IMR-90 (cell line): ENCODE measurements at regions not wholly inside any gene's neighbourhood (a gene's known extent, or its start where the extent isn't known, plus 50 kb on each side); places are given as distances from the start of the nearest gene placed in this dataset.

Source experiments
- ATAC-seq: fragments of 200-7000 bp; cut with Tn5 transposase; 2 replicates; pipeline ENCODE4 v1.9.1; 2020; ENCODE audit warnings: low read depth, mild to moderate bottlenecking, moderate library complexity
- BruUV-seq: library from RNA; stranded (reverse); fragments of 400-500 nt; replicated peaks from 2 replicates; lab custom pipeline; 2021; lab: Mats Ljungman, UMichigan
- CTCF ChIA-PET: fragments of 300-600 bp; formaldehyde crosslinking; extraction: SDS; loops from one replicate; lab custom pipeline; 2021; ENCODE audit warnings: antibody characterized with exemption; lab: Yijun Ruan, JAX
- POLR2A ChIA-PET: fragments of 300-600 bp; sonication (Branson Sonifier 250); formaldehyde crosslinking; loops from one replicate; lab custom pipeline; 2022; ENCODE audit warnings: antibody characterized with exemption; ENCODE audit not compliant: unreplicated experiment; lab: Charles Lee
- DNase-seq: peaks from one replicate; pipeline ENCODE4 v3.0.0; 2013
- H2AFZ ChIP-seq: replicated peaks from 2 replicates; pipeline ENCODE3; 2013; ENCODE audit warnings: low read length, mild to moderate bottlenecking; ENCODE audit not compliant: poor library complexity
- H2AK5ac ChIP-seq: 2 replicates; pipeline ENCODE4 v1.6.1; 2013; ENCODE audit warnings: low read depth, low read length, inconsistent platforms
- H2AK9ac ChIP-seq: replicated peaks from 2 replicates; pipeline ENCODE3; 2013; ENCODE audit warnings: mild to moderate bottlenecking, low read depth, low read length, moderate library complexity; ENCODE audit not compliant: poor library complexity
- H2BK120ac ChIP-seq: 2 replicates; pipeline ENCODE4 v1.6.1; 2013; ENCODE audit warnings: low read depth, low read length, inconsistent platforms
- H2BK15ac ChIP-seq: 3 replicates; pipeline ENCODE4 v1.6.1; 2013; ENCODE audit warnings: low read depth, low read length, inconsistent platforms
- H2BK20ac ChIP-seq: 2 replicates; pipeline ENCODE4 v1.6.1; 2013; ENCODE audit warnings: low read depth, mild to moderate bottlenecking, inconsistent platforms, low read length, moderate library complexity
- H2BK5ac ChIP-seq: 2 replicates; pipeline ENCODE4 v1.6.1; 2013; ENCODE audit warnings: mild to moderate bottlenecking, low read depth, low read length, inconsistent platforms; ENCODE audit not compliant: poor library complexity, severe bottlenecking
- H3K14ac ChIP-seq: replicated peaks from 2 replicates; pipeline ENCODE4 v1.6.1; 2013; ENCODE audit warnings: low read depth, low read length, inconsistent platforms
- H3K18ac ChIP-seq: 2 replicates; pipeline ENCODE4 v1.6.1; 2013; ENCODE audit warnings: low read depth, low read length, control low read depth
- H3K23ac ChIP-seq: 2 replicates; pipeline ENCODE4 v1.6.1; 2013; ENCODE audit warnings: low read depth, low read length, inconsistent platforms
- H3K27ac ChIP-seq: 2 replicates; pipeline ENCODE4 v1.5.1; 2013; ENCODE audit warnings: mild to moderate bottlenecking, control low read depth, low read length; ENCODE audit not compliant: insufficient read depth
- H3K27me3 ChIP-seq: 2 replicates; pipeline ENCODE4 v1.6.1; 2013; ENCODE audit warnings: low read length; ENCODE audit not compliant: control insufficient read depth, insufficient read depth
- H3K36me3 ChIP-seq: 2 replicates; pipeline ENCODE4 v1.6.1; 2013; ENCODE audit warnings: low read length, mixed read lengths; ENCODE audit not compliant: control insufficient read depth, insufficient read depth
- H3K4ac ChIP-seq: 2 replicates; pipeline ENCODE4 v1.6.1; 2013; ENCODE audit warnings: low read depth, low read length, inconsistent platforms
- H3K4me1 ChIP-seq: 2 replicates; pipeline ENCODE4 v1.6.1; 2013; ENCODE audit warnings: low read length, mixed read lengths; ENCODE audit not compliant: control insufficient read depth, insufficient read depth
- H3K4me2 ChIP-seq: 2 replicates; pipeline ENCODE4 v1.6.1; 2013; ENCODE audit warnings: low read depth, mild to moderate bottlenecking, control low read depth, low read length, moderate library complexity
- H3K4me3 ChIP-seq: 2 replicates; pipeline ENCODE4 v1.5.1; 2013; ENCODE audit warnings: low read depth, mild to moderate bottlenecking, control low read depth, low read length, moderate library complexity; ENCODE audit not compliant: insufficient read depth
- H3K56ac ChIP-seq: 2 replicates; pipeline ENCODE4 v1.6.1; 2013; ENCODE audit warnings: low read length, inconsistent platforms; ENCODE audit not compliant: insufficient read depth; ENCODE audit errors: extremely low read depth
- H3K79me1 ChIP-seq, 2 experiments: 2 replicates each; pipeline ENCODE4 v1.6.1; 2013; ENCODE audit warnings: low read length in 2 of 2, inconsistent platforms in 1 of 2, low read depth in 1 of 2
- H3K9ac ChIP-seq: 2 replicates; pipeline ENCODE4 v1.6.1; 2013; ENCODE audit warnings: low read depth, low read length, control low read depth
- H3K9me1 ChIP-seq: 2 replicates; pipeline ENCODE4 v1.6.1; 2013; ENCODE audit warnings: low read length, inconsistent platforms; ENCODE audit not compliant: insufficient read depth
- H3K9me3 ChIP-seq: 2 replicates; pipeline ENCODE4 v1.6.1; 2013; ENCODE audit warnings: low read length; ENCODE audit not compliant: control insufficient read depth, insufficient read depth
- H4K20me1 ChIP-seq: 2 replicates; pipeline ENCODE4 v1.6.1; 2013; ENCODE audit warnings: low read length, inconsistent platforms; ENCODE audit not compliant: insufficient read depth
- H4K5ac ChIP-seq: 2 replicates; pipeline ENCODE4 v1.6.1; 2013; ENCODE audit warnings: mild to moderate bottlenecking, low read depth, low read length, control low read depth
- H4K8ac ChIP-seq, 2 experiments: 2 replicates each; pipeline ENCODE4 v1.6.1; 2013; ENCODE audit warnings: low read depth in 2 of 2, low read length in 2 of 2, control low read depth in 1 of 2, inconsistent platforms in 1 of 2
- H4K91ac ChIP-seq: 2 replicates; pipeline ENCODE4 v1.6.1; 2013; ENCODE audit warnings: low read depth, low read length, inconsistent platforms; ENCODE audit not compliant: insufficient read depth
- CEBPB ChIP-seq: IDR thresholded peaks from 2 replicates; pipeline ENCODE4 v1.6.1; 2012; ENCODE audit warnings: low read depth, low read length, improper control_type of control experiment
- RCOR1 ChIP-seq: IDR thresholded peaks from 2 replicates; pipeline ENCODE4 v1.6.1; 2012; ENCODE audit warnings: mild to moderate bottlenecking, low read length, improper control_type of control experiment; ENCODE audit not compliant: insufficient replicate concordance
- WGBS, 2 experiments: methylation state at CpG; one replicate each; pipeline versions ENCODE4 v1.1.5 to v1.1.7; 2013; ENCODE audit warnings: missing lambda C conversion rate in 2 of 2; ENCODE audit not compliant: insufficient read length in 1 of 2; ENCODE audit errors: extremely low coverage in 2 of 2; 5-methylcytosine and 5-hydroxymethylcytosine counted together
- dilution Hi-C: fragments of 300-500 bp; cut with HindIII; formaldehyde crosslinking; loops from one replicate; pipeline ENCODE4 v1.14.3; 2018; ENCODE audit warnings: low sequenced_read_pairs; ENCODE audit not compliant: unreplicated experiment
- in situ Hi-C: fragments of 300-500 bp; cut with MboI; formaldehyde crosslinking; loops from 3 replicates; pipeline ENCODE4 v1.14.3; 2019; ENCODE audit warnings: low sequenced_read_pairs, inconsistent platforms, mixed read lengths
- intact Hi-C: fragments of 100-400 bp; cut with micrococcal nuclease; formaldehyde crosslinking; loops from 2 replicates; pipeline ENCODE4 v1.10.0; 2022
- TF ChIP-seq, protein P1 (sequence below): fragments of 150-350 bp; IDR thresholded peaks from 2 replicates; pipeline ENCODE4 v1.6.1; 2017; ENCODE audit warnings: mild to moderate bottlenecking, antibody characterized with exemption, low read length, low read depth

DNA sequence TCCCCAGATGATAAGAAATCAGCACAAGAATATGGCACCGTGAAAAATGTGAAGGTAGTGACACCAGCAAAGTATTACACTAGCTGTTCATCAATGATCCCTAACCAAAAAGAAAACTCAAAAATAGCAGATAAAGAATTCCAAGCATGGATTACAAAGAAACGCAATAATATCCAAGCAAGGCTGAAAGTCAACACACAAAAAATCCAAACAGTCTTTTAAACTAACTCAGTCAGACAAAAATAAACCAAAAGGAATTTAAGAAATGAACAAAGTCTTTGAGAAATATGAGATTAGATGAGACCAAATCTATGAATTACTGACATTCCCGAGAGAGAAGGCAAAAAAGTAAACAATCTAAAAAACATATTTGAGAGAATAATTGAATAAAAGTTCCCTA is 976.1 kb upstream of the MAP3K7 start:
- no peak overlapping the region for H3K23ac ChIP-seq
- no peaks in the 10 kb centered on the region for H4K20me1 ChIP-seq
- H2BK5ac ChIP-seq = peak overlapping the region; percentile 93
- no TSS peak for BruUV-seq
- H3K14ac ChIP-seq = no peak overlapping the region
- H4K5ac ChIP-seq = peak overlapping the region; percentile 74; the same call in 1 of the 2 replicates
- no peak overlapping the region for H2BK120ac ChIP-seq
- in situ Hi-C loops (no loop called here), intact Hi-C loops (loop anchor here (10.0 kb wide), 1 partner anchor 228 kb away; no protein-coding TSS in a partner anchor), dilution Hi-C loops (no loop called here)
- DNase-seq = peak; percentile 19
- WGBS, 2 experiments = no CpG with 5 or more reads among the region's 3 CpGs
- H3K79me1 ChIP-seq = no peaks in the 10 kb centered on the region
- TF ChIP-seq RCOR1 (no peak), CEBPB (no peak)
- TF ChIP-seq, protein P1, sequence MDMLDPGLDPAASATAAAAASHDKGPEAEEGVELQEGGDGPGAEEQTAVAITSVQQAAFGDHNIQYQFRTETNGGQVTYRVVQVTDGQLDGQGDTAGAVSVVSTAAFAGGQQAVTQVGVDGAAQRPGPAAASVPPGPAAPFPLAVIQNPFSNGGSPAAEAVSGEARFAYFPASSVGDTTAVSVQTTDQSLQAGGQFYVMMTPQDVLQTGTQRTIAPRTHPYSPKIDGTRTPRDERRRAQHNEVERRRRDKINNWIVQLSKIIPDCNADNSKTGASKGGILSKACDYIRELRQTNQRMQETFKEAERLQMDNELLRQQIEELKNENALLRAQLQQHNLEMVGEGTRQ = no peak
- no peak overlapping the region for H4K8ac ChIP-seq
- H3K4me3 ChIP-seq = no peak overlapping the region
- H3K4me1 ChIP-seq = peaks cover 6% of the 10 kb centered on the region
- no peaks in the 10 kb centered on the region for H3K9me1 ChIP-seq
- no peak overlapping the region for H3K4ac ChIP-seq
- H2BK15ac ChIP-seq = no peak overlapping the region
- no peak overlapping the region for H3K56ac ChIP-seq
- no peak overlapping the region for H2AK5ac ChIP-seq
- H3K4me2 ChIP-seq = peak overlapping the region; percentile 65; the same call in 1 of the 2 replicates
- no peak overlapping the region for H2BK20ac ChIP-seq
- H3K18ac ChIP-seq = peak overlapping the region; percentile 78; the same call in 1 of the 2 replicates
- H3K27me3 ChIP-seq = no peaks in the 10 kb centered on the region
- H2AK9ac ChIP-seq = no peak overlapping the region
- no peak overlapping the region; the same call in 1 of the 2 replicates for H3K27ac ChIP-seq
- H3K36me3 ChIP-seq = no peaks in the 10 kb centered on the region
- no peak overlapping the region for H4K91ac ChIP-seq
- H2AFZ ChIP-seq = no peak overlapping the region
- CTCF ChIA-PET = interaction anchor here (0.7 kb wide), 1 partner anchor 279 kb away, joined by 3 read pairs; no protein-coding TSS in a partner anchor
- peak; percentile 79 for ATAC-seq
- H3K9ac ChIP-seq = no peak overlapping the region
- POLR2A ChIA-PET = no interaction called here
- H3K9me3 ChIP-seq = peaks cover 5% of the 10 kb centered on the region
